PFSK-1 (cell line): ENCODE measurements at regions not wholly inside any gene's neighbourhood (a gene's known extent, or its start where the extent isn't known, plus 50 kb on each side); places are given as distances from the start of the nearest gene placed in this dataset.

ENCODE experiments used
- FOXP2 ChIP-seq: optimal IDR thresholded peaks from 2 replicates; pipeline ENCODE3; 2011; ENCODE audit warnings: borderline replicate concordance, control low read depth, inconsistent platforms; ENCODE audit not compliant: insufficient read depth; ENCODE audit errors: extremely low read length, extremely low read depth
- POLR2AphosphoS5 ChIP-seq: IDR thresholded peaks from 2 replicates; pipeline ENCODE4 v1.6.1; 2012; ENCODE audit warnings: low read depth, mild to moderate bottlenecking, control low read depth, low read length, moderate library complexity
- SIN3A ChIP-seq: IDR thresholded peaks from 2 replicates; pipeline ENCODE4 v1.6.1; 2012; ENCODE audit warnings: mild to moderate bottlenecking, low read length, moderate library complexity, borderline replicate concordance; ENCODE audit not compliant: insufficient read depth
- TAF1 ChIP-seq: IDR thresholded peaks from 2 replicates; pipeline ENCODE4 v1.6.1; 2012; ENCODE audit warnings: low read length, control low read depth, borderline replicate concordance; ENCODE audit not compliant: insufficient read depth
- TF ChIP-seq, protein P1 (sequence below), 2 experiments: IDR thresholded peaks; 2 replicates each; pipeline versions ENCODE4 v1.6.1 to v1.8.0; 2011 to 2012; ENCODE audit warnings: low read depth in 2 of 2, low read length in 2 of 2, control low read depth in 1 of 2, inconsistent platforms in 1 of 2, mild to moderate bottlenecking in 1 of 2, moderate library complexity in 1 of 2; ENCODE audit not compliant: insufficient read depth in 1 of 2

DNA sequence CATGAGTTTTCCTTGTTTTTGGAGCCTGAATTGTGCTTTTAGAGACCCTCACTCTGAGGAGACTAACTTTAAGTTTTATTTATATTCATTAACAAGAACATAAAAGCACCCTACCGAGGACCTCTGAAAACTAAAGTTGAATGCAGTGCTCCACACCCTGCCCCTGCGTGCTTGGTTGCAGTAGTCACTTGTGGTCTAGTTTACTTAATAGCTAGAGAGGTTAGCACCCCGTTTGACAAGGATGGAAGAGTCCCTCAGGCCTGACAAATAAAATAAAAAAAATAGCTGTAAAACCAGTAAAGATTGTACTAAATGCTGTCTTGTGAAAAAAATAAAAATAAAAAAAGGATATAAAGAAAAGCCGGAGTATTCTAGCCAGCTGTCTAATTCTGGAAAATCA, 395.2 kb downstream of the MTX2 start:
- TF ChIP-seq, protein P1, sequence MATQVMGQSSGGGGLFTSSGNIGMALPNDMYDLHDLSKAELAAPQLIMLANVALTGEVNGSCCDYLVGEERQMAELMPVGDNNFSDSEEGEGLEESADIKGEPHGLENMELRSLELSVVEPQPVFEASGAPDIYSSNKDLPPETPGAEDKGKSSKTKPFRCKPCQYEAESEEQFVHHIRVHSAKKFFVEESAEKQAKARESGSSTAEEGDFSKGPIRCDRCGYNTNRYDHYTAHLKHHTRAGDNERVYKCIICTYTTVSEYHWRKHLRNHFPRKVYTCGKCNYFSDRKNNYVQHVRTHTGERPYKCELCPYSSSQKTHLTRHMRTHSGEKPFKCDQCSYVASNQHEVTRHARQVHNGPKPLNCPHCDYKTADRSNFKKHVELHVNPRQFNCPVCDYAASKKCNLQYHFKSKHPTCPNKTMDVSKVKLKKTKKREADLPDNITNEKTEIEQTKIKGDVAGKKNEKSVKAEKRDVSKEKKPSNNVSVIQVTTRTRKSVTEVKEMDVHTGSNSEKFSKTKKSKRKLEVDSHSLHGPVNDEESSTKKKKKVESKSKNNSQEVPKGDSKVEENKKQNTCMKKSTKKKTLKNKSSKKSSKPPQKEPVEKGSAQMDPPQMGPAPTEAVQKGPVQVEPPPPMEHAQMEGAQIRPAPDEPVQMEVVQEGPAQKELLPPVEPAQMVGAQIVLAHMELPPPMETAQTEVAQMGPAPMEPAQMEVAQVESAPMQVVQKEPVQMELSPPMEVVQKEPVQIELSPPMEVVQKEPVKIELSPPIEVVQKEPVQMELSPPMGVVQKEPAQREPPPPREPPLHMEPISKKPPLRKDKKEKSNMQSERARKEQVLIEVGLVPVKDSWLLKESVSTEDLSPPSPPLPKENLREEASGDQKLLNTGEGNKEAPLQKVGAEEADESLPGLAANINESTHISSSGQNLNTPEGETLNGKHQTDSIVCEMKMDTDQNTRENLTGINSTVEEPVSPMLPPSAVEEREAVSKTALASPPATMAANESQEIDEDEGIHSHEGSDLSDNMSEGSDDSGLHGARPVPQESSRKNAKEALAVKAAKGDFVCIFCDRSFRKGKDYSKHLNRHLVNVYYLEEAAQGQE (IDR thresholded peaks at IDR 0.05; ENCODE audit: insufficient read depth in 1 of 2, low read depth in 2 of 2, low read length in 2 of 2), result no peak
- TF ChIP-seq SIN3A (no peak), TAF1 (no peak)

DNA sequence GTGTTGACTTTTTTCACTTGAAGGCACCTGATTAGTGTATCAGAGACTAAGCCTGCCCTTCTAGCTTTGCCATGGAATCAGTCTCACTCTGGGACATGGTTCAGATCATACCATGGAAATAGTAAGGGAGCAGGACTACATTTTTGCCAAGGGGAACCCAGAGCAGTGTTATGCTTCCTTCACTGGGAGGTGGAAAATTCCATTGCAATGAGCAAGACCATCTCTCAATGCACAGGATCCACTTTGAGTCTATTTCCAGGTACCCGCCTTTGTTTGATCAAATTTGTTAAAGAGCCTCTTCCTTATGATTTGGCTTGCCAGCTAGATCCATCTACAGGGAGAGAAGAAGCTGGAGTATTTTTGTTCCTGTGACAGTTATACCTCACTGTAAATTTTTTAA, 395.8 kb downstream of the MTX2 start:
- TF ChIP-seq SIN3A, result no peak
- TF ChIP-seq TAF1, result no peak
- no peak for TF ChIP-seq FOXP2
- no peak for TF ChIP-seq POLR2AphosphoS5
- TF ChIP-seq, protein P1 (IDR thresholded peaks at IDR 0.05; ENCODE audit: insufficient read depth in 1 of 2, low read depth in 2 of 2, low read length in 2 of 2), result no peak

DNA sequence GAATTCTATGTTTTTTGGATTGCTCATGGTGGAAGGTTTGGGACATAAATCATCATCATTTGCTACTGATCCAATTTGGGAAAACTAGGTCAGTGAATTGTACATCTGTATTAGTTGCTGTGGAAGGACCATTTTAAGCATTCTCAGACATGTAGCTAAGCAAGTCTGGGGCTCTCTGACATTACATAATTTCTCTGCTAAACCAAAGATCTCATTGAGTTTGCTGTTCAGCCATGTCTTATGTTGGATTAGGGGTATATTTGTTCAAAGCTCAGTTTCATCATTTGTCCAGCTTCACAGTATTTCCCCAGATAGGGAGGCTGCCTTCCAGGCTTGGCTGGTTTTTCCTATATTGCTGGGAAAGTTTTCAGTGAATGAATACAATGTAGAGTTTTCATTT, 399.7 kb downstream of the MTX2 start:
- TF ChIP-seq TAF1, result no peak
- TF ChIP-seq POLR2AphosphoS5, result no peak
- TF ChIP-seq, protein P1 (IDR thresholded peaks at IDR 0.05; ENCODE audit: insufficient read depth in 1 of 2, low read depth in 2 of 2, low read length in 2 of 2), result no peak
- TF ChIP-seq SIN3A, result no peak
- no peak for TF ChIP-seq FOXP2

DNA sequence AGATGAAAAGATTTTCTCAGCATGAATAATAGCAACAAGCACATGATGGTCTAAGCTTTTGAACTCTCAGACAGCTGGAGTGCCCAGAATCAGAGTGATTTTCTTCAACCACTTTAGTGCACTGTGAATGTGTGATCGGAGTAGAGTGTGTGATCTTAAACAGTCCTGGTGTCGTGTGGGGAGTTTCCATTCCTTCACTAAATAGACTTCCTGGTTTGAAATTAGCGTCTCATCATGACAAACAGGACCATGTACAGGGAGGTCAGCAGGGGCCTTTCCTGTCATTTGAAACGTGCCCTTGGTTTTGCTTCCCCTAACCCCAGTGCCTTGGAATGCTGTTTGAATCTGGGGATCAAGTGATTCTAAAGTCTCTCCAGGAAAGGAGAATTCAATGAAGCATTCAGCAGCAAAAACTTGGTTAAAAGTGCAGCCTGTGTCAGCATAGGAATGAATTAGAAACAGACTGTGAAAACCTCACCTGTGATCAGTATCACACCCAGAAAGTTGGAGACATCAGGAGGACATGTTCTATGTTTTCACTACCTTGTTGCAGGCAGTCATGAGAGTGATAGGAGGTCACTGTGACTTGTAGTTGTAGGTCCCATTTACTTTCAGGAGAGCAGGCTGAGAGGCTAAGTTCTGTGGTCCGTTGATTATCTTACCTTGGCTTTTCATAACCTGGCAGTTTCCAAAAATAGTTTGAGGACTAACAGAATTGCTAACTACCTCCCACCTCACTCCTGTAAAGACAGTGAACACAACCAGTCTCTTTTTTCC, 400.3 kb downstream of the MTX2 start:
- TF ChIP-seq FOXP2 (no peak), POLR2AphosphoS5 (no peak), SIN3A (no peak)

DNA sequence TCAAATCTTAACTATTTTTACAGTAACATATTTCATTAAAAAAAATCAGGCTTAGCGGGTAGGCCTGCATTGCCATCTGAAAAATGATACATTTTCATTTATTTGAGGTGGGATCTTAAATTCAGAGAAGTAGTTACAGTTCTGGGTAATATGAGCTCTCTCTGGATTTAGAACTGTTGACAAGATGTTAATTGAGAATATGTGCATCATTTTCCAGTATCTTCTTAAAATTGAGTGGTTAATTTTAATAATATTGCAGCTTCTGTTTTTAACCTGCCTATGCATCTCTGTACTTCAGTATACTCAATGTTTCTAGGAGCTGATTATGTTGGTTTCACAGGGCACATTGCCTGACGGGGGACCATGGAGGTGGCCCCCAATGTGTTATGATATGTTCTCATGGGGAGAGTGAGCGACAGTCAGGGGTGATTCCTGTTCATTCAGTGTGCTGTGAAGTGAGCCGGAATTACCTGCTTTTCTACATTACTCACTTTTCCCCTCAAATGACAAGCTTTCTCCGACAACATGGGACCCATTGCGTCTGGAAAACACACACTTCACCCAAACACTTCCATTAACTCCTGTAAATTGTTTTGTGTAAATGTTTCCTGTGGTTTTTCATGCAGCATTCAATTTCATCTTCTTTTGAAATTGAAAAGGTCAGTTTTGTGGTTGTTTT, 406.2 kb downstream of the MTX2 start:
- TF ChIP-seq, protein P1 (IDR thresholded peaks at IDR 0.05; ENCODE audit: insufficient read depth in 1 of 2, low read depth in 2 of 2, low read length in 2 of 2), result no peak
- no peak for TF ChIP-seq POLR2AphosphoS5
- no peak for TF ChIP-seq SIN3A
- TF ChIP-seq FOXP2, result no peak
- TF ChIP-seq TAF1, result no peak
